NCI-H226 (cell line): ENCODE measurements at regions not wholly inside any gene's neighbourhood (a gene's known extent, or its start where the extent isn't known, plus 50 kb on each side); places are given as distances from the start of the nearest gene placed in this dataset.
A peak's percentile ranks its signal among the peaks of the same experiment; 100 is the strongest.
"Not testable (repeated sequence)": the region's sequence is repeated elsewhere in the genome, so short reads cannot be mapped to it uniquely, and the experiment has no call there.

Source experiments
- DNase-seq: peaks from one replicate; pipeline ENCODE4 v3.0.0-alpha.2; 2015

DNA sequence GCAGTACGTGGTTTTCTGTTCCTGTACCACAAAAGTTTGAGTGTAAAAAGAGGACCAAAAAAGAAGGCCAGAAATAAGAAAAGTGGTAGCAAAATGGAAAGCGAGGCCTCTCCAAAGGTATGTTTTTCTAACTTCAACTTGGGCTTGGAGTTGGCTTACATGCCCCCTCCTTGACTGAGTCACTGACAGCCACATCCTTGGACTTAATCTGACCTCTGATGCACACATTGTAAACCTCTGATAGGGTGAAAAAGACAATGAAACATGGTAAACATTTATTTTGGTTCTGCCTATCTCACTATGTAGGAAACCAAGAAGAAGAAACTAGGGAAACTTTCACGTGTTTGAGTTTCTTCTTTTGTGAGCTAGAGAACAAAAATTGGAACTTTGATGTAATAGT, 503.2 kb upstream of the ID4 start:
- peak; percentile 69 for DNase-seq

DNA sequence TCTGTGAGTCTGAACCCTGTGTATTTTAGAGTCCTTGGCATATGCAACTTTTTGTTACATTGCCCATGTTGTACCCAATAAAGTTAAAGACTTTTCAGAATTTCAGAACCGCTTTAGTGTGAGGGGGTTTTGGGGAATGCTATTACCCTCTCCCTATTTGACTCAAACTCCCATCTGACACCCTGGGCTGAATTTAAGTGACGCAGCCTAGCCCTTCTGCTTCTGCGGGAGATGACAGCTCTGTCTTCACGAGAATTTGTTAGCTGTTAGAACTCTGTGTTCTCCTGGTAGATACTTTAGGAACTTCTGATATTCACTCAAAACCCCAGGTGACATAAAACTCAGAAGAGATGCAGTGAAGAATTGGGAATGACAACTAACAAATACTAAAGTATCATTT, 500.6 kb upstream of the ID4 start:
- no peak for DNase-seq

DNA sequence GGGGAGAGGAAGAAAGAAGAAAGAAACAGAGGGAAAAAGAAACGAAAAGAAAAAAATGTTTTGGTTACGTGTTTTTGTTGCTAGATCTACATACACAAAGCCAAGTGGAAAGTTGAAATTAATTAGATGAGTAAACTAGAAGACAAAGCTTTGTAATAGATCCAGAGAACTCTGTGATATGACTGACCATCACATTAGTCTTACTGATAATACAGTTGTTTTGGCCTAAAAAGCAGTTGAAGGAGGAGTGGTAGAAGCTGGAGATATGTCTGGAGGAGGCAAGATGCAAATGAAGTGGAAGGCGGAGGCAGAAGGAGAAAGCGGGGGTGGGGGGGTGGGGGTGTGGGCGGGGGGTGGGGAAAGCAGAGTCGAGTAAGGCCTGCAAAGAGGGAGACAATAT, 500.1 kb upstream of the ID4 start:
- no peak for DNase-seq

DNA sequence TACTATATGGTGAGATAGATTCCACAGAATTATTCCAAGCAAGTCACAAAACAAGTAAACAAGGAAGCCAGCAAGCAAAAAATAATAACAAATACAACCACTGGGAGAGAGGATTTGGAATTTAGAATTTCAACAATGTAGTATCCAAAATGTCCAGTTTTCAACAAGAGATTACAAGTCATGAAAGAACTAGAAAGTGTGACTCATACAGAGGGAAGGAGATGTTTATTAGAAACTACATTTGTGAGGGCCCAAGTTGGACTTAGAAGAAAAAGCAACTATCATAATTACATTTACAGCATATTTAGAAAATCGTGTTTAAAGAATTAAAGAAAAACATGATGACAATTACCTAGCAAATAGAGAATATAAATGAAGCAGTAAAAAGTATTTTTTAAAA, 494.6 kb upstream of the ID4 start:
- DNase-seq = no peak

DNA sequence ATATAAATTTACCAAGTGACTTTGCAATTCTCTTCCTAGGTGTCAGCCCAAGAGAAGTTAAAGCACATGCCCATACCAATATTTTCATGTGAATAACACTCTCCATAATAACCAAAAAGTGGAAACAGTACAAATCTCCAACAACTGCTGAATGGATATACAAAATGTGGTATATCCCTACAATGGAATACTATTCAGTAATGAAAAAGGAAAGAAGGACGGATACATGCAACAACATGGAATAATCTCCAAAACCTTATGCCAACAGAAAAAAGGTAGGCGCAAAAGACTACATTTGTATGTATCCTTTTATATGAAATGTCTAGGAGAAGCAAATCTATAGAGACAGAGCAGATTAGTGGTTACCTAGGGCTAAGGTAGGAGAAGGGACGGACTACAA, 487.7 kb upstream of the ID4 start:
- no peak for DNase-seq

DNA sequence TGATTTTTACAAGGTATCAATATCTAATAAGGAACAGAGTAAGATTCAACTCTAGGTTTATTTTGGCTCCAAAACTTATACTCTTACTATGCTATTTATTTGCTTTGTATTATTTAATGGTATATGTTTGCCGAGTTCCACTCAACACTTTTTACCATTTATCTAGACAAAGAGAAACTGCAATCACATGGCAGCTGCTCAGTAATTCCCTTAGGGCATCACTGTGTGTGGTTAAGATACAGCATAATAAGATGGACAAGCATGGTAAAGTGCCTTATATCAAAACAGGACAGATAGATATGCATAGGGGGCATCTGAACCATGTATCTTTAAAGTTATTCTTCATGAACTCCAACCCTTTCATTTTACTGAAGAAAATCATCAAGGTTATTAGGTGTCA, 483.0 kb upstream of the ID4 start:
- no peak for DNase-seq

DNA sequence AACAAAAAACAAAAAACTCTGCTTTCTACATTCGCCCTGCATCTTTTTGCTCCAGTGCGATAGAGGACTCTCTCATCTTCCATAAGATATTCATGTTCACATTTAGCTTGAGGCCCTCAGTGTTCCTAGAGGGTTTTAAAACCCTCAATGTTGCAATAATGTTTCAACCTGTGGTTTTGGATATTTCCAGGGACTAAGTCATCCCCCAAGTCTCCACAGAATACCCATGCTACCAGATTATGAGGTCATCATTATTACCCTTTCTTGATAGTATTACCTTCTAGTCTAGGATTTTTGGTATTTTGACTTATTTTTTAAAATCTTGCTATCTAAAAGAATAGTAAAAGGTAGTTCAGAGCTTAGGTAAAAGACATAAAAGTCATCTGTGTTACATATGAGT, 480.5 kb upstream of the ID4 start:
- peak; percentile 65 for DNase-seq

DNA sequence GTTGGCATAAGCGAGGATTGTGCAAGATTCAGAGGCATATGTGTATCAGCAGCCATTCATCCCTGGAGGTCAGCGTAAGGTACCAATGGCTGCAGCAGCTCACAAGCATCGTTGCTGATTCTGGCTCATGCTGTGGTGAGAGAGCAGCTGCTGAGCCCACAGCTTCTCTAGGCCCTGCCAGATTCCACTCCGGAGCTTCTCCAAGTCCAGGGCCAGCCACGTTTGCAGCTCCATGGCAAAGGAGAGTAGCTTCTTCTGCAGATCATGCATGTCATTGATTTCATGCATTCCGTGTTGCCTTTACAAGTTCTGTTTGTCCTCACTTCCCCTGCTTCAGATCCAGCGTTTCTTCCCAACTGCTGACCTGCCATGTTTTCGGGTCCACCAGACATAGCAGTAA, 474.8 kb upstream of the ID4 start:
- no peak for DNase-seq

DNA sequence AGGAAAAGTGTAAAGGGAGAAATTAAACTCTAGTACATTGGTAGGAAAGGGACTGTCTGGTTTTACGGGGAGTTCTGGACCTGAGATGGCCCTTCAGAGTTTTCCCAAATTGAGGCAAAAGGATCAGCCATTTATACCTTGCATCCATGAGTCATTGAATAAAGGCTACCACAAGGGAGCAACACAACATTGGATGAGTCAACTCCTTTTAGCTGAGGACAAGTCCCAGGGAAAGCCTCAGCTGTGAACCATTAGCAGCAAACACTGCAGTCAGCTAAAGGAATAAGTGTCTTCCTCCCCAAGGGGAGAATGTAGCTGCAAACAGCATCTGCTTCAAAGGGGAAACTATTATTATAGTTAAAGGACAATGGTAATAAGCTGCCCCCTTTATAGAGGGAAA, 468.7 kb upstream of the ID4 start:
- peak; percentile 32 for DNase-seq

DNA sequence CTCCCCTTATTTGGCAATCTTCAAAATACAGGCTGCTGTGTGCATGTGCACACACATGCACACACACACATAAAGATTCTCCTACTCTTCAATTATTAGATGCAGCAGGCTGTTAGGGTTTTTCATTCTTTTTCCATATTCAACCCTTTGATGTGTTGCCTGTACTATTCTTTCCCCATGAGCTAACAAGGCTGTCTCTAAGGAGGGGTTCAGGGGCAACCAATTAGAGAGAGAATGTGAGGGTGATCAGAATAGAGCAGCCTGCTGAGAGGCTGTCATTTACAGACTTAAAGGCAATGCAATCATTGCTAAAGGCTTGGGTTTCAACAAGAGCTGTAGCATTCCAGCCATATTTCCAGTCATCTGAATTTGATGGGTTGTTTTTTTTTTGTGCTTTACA, 467.4 kb upstream of the ID4 start:
- no peak for DNase-seq

DNA sequence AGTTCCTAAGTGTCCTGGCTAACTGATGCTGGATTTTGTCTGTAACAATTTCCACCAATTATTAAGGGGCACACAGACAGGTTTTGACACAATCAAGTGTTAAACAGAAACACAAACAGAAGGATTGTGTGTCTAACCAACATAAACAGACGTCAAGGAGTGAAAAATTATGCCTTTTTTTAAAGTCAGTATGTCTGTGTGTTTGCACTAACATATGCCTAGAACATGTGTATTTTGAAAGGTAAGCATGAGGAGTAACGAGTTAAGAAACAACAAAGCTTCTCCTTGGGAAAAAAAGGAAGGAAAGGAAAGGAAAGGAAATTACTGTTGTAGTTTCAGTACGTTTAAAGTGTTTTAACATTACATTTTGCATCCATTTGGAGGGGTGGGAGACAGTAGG, 466.3 kb upstream of the ID4 start:
- no peak for DNase-seq

DNA sequence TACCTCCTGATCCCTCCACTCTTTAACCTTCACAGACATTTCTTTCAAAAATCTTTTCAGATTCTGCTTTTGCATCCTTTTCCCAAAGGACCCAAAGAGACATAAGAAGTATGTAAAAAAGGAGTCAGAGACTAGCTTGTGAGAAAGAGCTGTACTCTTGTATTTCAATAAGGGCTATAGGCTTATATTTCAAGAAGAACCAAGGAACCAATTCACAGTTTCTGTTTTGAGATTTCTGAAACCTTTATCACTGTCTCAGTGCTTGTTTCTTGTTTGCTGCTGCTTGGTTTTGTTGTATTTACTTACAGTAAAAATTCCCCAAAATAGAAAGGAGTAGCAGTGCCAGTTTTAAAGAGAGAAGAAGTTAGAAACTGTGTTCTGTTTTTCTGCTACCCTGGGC, 461.6 kb upstream of the ID4 start:
- no peak for DNase-seq

DNA sequence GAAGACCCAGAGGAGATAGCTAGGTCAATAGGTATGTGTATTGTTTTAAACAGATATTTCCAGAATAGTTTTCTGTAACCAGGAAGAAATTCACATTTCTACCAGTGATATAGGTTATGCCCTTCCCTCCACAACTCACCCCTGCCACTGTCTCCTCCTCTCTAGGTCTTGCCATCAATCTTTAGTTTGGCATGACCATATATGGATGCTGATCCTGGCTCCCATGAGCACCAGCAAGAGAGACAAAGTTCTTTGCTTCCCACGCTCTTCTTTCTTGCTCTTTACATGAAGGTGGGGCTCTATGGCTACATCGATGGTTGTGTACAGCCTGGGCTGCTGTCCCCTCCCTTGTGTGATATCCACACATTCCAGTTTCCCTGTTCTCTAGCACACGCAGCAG, 459.4 kb upstream of the ID4 start:
- no peak for DNase-seq

DNA sequence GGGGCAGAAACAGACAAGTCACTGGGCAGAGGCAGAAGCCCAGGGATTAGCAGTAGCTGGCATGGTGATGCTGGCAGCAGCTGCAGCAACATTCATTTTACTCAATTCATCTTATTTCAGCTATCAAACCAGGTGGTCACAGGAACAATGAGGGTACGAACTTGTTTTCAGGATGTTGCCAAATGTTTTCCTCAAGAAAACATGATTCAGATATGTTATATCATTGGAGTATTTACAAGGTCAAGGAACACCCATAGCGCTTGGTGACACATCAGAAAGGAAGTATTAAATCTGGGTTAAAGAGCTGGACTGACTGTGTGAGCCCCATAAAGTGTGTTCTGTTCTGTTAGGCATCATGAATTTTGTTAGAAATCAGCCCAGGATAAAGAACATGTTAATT, 456.9 kb upstream of the ID4 start:
- DNase-seq = no peak

DNA sequence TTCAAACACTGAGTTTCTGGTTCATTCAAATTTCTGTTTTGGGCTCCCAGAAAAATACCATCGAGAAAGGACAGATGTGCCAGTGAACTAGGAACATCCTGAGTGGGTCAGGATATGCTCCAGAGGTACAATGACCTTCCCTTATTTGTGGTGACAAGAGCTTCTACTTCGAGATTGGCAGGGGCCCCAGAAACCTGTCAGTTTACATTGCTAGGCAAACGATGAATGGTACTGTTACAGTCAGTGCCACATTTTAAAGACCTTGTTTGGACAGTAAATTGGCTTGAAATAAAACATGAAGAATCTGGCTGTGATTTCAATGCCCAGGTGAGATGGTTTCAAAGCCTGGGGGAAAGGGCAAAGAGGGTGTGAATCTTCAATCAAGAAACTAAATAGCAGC, 454.5 kb upstream of the ID4 start:
- DNase-seq = no peak

DNA sequence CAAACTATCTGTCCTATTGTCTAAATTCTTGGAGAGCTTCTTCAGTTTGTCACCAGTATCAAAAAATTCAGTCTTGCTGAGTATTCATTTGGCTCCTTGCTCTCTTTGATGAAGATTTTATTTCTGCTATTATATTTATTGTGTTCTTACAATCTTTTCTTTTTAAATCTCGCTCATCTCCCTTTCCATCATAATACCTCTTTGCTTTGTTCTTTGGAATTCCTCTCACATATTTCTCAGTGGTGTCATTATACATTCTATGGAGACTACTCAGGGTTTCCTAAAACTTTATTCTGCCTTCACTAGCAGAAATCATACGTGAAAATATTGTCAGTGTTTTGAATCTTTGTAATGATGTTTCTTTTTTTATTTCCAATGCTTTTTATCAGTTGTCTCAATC, 445.2 kb upstream of the ID4 start:
- DNase-seq = no peak

DNA sequence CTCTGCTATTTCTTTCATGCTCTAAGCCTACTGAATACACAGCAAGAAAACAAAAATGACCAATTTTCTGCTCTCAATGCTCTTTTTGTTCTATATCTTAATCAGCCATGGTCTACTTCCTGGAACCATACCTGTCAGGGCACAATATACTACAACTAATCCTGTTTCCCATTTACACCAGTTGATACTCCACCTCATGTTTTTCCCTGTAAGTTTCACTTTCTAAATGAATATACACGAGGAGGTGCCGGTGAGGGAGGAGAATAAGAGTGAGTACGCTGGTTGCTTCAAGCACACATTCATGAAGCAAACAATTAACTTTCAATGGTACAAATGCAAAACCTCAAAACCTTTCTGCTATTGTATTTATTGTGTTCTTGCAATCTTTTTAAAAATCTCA, 443.1 kb upstream of the ID4 start:
- DNase-seq = no peak

DNA sequence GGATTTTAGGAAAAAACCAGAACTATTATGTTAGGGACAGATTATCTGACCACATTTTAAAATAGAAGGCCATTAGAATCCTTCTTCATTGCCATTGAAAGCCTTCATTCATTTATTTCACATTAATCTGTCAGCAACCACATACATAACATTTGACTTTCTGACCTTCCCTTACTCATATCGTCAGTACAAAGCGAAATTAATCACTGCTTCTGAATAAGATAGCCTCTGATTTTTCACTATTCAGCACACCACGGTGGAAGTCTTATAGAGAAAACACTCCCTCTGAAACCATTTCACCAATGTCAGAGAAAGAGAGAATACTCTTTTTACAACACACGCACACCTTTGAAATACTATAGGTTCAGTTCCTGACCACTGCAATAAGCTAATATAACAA, 442.5 kb upstream of the ID4 start:
- DNase-seq = no peak

DNA sequence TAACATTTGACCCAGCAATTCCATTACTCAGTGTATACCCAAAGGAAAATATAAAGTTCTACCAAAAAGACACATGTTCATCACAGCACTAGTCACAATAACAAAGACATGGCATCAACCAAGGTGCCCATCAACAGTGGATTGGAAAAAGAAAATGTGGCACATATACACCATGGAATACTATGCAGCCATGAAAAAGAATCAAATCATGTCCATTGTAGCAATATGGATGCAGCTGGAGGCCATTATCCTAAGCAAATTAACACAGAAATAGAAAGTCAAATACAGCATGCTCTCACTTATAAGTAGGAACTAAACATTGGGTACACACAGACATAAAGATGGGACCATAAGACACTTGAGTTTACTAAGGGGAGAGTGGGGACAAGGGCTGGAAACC, 441.9 kb upstream of the ID4 start:
- no peak for DNase-seq

DNA sequence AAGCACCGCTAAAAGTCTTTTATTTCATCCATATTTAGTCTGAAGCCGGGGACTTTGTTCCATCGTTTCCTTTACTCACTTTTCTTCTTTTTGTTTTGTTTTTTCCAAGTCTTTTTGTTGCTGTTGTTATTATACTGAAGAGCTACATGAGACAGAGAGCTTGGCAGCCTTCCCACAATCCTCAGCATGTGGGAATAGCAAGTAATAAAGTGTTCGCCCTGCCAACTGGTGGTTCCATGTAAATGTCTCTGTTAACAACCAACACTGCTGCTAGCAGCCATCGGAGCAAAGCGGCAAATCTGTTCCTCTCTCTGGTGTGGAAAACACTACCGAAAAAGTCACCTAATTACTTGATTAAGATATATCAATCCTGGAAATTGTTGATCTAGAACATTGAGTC, 437.8 kb upstream of the ID4 start:
- DNase-seq = peak; percentile 5

DNA sequence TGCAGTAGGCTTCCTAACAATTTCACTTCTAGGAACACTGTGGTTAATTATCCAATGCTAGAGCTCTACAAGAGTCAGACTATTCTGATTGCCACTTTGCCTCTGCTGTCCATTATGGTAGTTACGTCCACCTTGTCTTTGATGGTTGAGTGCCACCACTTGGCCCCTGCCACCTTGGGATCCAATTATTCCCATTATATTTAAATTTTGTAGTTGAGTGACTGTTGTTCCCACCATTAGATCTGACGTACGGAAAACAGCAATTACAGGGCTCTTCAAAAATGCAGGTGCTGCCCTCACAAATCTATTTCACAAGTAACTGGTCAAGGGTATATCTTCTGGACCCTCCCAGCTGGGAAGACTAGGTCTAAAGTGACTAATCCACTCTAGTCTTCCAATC, 432.3 kb upstream of the ID4 start:
- not testable (repeated sequence) for DNase-seq

DNA sequence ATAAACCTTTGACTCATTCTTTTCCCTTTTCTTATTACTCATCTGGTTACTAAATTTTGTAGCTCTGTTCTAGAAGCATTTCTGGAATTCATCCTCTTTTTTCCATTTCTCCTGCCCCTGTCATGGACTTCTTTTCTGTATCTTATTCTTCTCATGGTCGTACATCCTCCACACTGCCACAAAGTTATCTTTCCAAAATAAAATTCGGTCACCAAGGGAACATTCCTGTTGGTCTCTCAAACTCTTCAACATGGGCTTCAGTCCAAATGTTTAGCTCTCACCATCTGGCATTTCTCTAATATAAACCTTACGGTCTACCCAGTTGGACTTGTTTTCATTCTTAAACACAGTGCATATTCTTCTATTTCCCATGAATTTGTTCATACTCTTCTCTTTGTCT, 428.8 kb upstream of the ID4 start:
- no peak for DNase-seq

DNA sequence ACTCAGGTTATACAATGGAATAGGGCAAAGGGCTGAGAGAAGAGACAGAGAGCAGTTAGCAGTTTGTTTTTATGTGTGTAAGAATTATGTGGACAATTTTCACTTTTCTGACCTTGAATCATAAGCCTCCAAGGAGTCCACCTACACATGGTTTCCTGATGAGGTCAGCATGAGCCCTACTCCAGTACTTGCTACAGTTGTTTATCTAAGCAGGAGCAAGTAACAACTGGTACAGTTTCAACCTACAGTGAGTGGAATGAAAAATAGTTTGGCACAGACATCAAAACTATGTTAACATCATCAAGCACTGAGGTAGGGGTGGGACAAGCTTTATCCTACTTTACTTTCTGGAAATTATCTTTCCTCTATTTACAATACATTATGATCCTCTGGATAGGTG, 426.7 kb upstream of the ID4 start:
- peak; percentile 99 for DNase-seq

DNA sequence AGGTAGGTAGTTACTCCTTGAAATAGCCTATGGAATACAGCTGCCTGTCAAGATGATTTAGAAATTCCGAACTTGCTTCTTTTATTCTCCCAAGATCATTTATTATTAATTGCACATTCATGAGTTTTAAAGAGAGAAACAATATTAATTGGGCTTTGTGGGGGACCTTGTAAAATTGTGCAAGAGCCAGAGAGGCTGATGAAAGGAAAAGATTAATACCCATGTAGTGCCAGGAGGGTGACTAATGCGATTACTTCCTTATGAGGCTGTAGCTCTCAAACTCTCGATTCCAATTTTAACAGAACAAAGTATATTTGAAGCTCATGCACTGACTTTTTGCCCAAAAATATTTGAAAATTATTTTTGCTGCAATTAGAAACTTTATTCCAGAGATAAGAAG, 423.8 kb upstream of the ID4 start:
- DNase-seq = peak; percentile 73

DNA sequence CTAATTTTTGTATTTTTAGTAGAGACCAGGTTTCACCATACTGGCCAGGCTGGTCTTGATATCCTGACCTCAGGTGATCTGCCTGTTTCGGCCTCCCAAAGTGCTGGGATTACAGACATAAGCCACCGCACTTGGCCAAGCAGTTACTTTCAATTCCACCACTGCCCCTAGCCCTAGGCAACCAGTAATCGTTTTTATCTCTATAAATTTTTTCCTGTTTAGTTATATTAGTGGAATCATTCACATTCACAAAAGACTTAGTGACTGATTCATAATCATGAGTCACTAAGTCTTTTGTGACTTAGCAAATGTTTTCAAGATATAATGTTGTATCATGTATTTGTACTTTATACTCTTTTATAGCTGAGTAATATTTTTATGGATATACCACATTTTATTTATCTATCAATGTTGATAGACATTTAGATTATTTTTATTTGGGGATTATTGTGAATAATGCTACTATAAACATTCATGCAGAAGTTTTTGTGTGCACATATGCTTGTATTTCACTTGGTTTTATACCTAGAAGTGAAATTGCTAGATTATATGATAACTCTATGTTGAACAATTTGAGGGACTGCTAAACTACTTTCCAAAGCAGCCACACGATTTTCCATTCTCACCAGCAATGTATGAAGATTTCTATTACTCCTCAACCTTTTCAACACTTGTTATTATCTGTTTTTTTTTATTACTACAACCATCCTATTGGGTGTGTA, 421.4 kb upstream of the ID4 start:
- DNase-seq = peak; percentile 74

DNA sequence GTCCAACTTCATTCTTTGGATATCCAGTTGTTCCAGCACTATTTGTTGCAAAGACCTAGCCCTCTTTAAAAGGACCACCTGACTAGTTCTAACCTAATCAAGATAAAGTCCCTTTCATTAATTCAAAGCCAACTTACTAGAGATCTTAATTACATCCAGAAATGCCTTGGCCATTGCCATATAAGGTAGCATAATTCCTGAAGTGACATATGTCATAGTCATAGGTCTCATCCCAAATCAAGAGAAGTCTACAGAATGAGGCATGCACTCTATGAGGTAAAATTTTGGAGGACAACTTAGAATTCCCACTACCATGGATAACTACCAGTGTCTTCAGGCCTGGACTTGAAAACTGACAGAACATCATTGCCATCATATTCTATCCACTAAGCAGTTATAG, 420.4 kb upstream of the ID4 start:
- DNase-seq = no peak
